ENCODE measurements at regions not wholly inside any gene's neighbourhood (a gene's known extent, or its start where the extent isn't known, plus 50 kb on each side); places are given as distances from the start of the nearest gene placed in this dataset.

DNA sequence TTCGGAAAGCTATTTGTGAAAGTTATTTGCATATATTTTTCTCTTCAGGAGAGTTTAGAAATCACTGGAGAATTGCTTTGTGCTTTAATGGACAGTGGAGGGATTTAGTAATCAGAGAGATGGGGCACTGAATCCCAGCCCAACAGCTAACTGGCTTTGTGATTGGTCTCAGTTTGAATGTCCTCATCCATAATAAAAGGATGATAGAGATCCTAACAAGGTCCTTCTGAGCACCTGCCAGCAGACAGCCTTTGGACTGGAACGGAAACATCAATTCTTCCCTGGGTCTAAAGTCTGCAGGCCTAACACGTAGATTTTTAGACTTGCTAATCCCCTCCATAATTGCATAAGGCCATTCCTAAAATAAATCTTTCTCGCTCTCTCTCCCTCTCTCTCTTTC is 112.0 kb upstream of the ADAMTS5 start:
- TF ChIP-seq, protein P1, sequence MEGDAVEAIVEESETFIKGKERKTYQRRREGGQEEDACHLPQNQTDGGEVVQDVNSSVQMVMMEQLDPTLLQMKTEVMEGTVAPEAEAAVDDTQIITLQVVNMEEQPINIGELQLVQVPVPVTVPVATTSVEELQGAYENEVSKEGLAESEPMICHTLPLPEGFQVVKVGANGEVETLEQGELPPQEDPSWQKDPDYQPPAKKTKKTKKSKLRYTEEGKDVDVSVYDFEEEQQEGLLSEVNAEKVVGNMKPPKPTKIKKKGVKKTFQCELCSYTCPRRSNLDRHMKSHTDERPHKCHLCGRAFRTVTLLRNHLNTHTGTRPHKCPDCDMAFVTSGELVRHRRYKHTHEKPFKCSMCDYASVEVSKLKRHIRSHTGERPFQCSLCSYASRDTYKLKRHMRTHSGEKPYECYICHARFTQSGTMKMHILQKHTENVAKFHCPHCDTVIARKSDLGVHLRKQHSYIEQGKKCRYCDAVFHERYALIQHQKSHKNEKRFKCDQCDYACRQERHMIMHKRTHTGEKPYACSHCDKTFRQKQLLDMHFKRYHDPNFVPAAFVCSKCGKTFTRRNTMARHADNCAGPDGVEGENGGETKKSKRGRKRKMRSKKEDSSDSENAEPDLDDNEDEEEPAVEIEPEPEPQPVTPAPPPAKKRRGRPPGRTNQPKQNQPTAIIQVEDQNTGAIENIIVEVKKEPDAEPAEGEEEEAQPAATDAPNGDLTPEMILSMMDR (IDR thresholded peaks at IDR 0.05; ENCODE audit: insufficient read depth, low read depth, low read length) = no peak
- TF ChIP-seq EZH2 (IDR thresholded peaks at IDR 0.05; ENCODE audit: insufficient read depth, low read length) = no peak
